ENCODE measurements at regions not wholly inside any gene's neighbourhood (a gene's known extent, or its start where the extent isn't known, plus 50 kb on each side); places are given as distances from the start of the nearest gene placed in this dataset.

DNA sequence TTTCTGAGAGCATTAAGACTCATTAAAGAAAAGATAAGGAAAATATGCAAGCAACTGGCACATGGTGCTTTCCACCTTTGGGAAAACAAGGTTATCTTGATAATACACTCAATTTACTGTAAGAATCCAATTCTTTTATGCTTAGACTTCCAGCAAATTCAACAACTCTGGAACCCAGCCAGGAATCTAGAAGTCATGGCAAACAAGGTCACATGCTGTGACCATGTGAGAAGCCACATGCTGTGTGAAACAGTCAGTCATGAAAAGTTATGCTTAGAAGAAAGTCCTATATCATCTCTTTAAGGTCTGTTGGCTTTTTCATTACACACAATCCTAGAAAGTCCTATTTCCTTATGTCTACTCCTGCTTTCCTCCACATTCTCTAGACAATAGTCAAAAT, 581.8 kb upstream of the C9orf72 start:
- CTCF ChIA-PET (ENCODE audit: partially characterized antibody) = no interaction called here
- H3K23me2 ChIP-seq (ENCODE audit: low read depth, low read length) = no peaks in the 10 kb centered on the region
- no peak overlapping the region for H2AK5ac ChIP-seq (ENCODE audit: low read depth, low read length)
- H3K27me3 ChIP-seq (replicated peaks in 1 of 4; ENCODE audit: control insufficient read depth in 3 of 4, extremely low read depth in 1 of 4, insufficient read depth in 3 of 4, low read length in 3 of 4) = no peaks in the 10 kb centered on the region
- no peak overlapping the region for H3K4ac ChIP-seq (replicated peaks; ENCODE audit: insufficient read length, low read depth, low read length)
- H3K14ac ChIP-seq (ENCODE audit: insufficient read length) = no peak overlapping the region
- H4K5ac ChIP-seq (ENCODE audit: insufficient read length, low read depth, low read length) = no peak overlapping the region
- no peak overlapping the region for H3K9ac ChIP-seq (replicated peaks in 1 of 4; ENCODE audit: extremely low read depth in 1 of 4, low read depth in 3 of 4, low read length in 3 of 4)
- peaks cover 0 to under 1% of the 10 kb centered on the region in 2 experiments; a peak in 1 of 4 replicates for H3K9me3 ChIP-seq (ENCODE audit: insufficient read depth in 2 of 2, low read depth in 1 of 2, low read length in 1 of 2)
- H2AFZ ChIP-seq (ENCODE audit: low read length) = no peak overlapping the region
- no peak overlapping the region for H2BK15ac ChIP-seq (ENCODE audit: low read length)
- no peak overlapping the region for H3K27ac ChIP-seq (ENCODE audit: low read depth, low read length)
- no peak overlapping the region for H2BK5ac ChIP-seq (ENCODE audit: low read depth, low read length)
- POLR2A ChIA-PET (ENCODE audit: partially characterized antibody) = no interaction called here
- H3K36me3 ChIP-seq (ENCODE audit: control insufficient read depth in 2 of 4, insufficient read depth in 4 of 4, low read length in 3 of 4) = no peaks in the 10 kb centered on the region
- H3K4me1 ChIP-seq (replicated peaks in 1 of 4; ENCODE audit: control insufficient read depth in 3 of 4, insufficient read depth in 4 of 4, low read length in 3 of 4) = no peaks in the 10 kb centered on the region
- H2BK120ac ChIP-seq (replicated peaks; ENCODE audit: low read depth, low read length) = no peak overlapping the region
- H3K4me2 ChIP-seq (ENCODE audit: insufficient read depth in 1 of 2, low read depth in 2 of 2, low read length in 2 of 2) = no peak overlapping the region
- DNase-seq (ENCODE audit: low read depth in 1 of 2, low spot score in 2 of 2) = no peak
- no peaks in the 10 kb centered on the region for H4K20me1 ChIP-seq (replicated peaks in 1 of 2; ENCODE audit: control insufficient read depth in 1 of 2, insufficient read depth in 2 of 2, low read length in 2 of 2)
- no peak overlapping the region for H3K56ac ChIP-seq (replicated peaks; ENCODE audit: insufficient read length, low read depth, low read length)
- no peaks in the 10 kb centered on the region for H3K79me1 ChIP-seq (ENCODE audit: low read depth, low read length)
- H4K91ac ChIP-seq (replicated peaks; ENCODE audit: insufficient read length, low read length) = no peak overlapping the region
- H3K4me3 ChIP-seq (ENCODE audit: extremely low read depth in 1 of 4, insufficient read depth in 2 of 4, low read depth in 3 of 4, low read length in 4 of 4) = no peak overlapping the region
- H3K23ac ChIP-seq (ENCODE audit: insufficient read length) = no peak overlapping the region
- H2BK20ac ChIP-seq (ENCODE audit: low read length) = no peak overlapping the region
- FAIRE-seq = no peak
- H2BK12ac ChIP-seq (ENCODE audit: low read depth, low read length) = no peak overlapping the region
- H3K18ac ChIP-seq (ENCODE audit: extremely low read depth, low read length) = no peak overlapping the region
- no peak overlapping the region for H4K8ac ChIP-seq (ENCODE audit: extremely low read depth, insufficient read depth, low read length)
- TF ChIP-seq EP300 (IDR thresholded peaks at IDR 0.05; ENCODE audit: borderline replicate concordance in 1 of 2, low read depth in 2 of 2, low read length in 2 of 2) (no peak), CBX5 (IDR thresholded peaks at IDR 0.05; ENCODE audit: low read depth, low read length) (no peak), SIX5 (IDR thresholded peaks at IDR 0.05; ENCODE audit: low read depth, low read length) (no peak), HDAC6 (IDR thresholded peaks at IDR 0.05; ENCODE audit: low read depth, low read length) (no peak), POU5F1 (IDR thresholded peaks at IDR 0.05; ENCODE audit: low read depth, low read length) (no peak), JUN (IDR thresholded peaks at IDR 0.05; ENCODE audit: low read depth, low read length) (no peak)
- TF ChIP-seq, protein P1, sequence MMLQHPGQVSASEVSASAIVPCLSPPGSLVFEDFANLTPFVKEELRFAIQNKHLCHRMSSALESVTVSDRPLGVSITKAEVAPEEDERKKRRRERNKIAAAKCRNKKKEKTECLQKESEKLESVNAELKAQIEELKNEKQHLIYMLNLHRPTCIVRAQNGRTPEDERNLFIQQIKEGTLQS (IDR thresholded peaks at IDR 0.05; ENCODE audit: insufficient read depth, low read depth, low read length) = no peak
- H3K79me2 ChIP-seq (ENCODE audit: control insufficient read depth in 1 of 2, insufficient read depth in 2 of 2, low read length in 2 of 2) = no peaks in the 10 kb centered on the region
